Middle frontal gyrus (tissue), 1 donor: ENCODE measurements at regions not wholly inside any gene's neighbourhood (a gene's known extent, or its start where the extent isn't known, plus 50 kb on each side); places are given as distances from the start of the nearest gene placed in this dataset.

Source experiments
- DNase-seq: peaks from one replicate; pipeline ENCODE4 v3.0.0-alpha.2; 2015; ENCODE audit warnings: low spot score; ENCODE audit errors: extremely low spot score

DNA sequence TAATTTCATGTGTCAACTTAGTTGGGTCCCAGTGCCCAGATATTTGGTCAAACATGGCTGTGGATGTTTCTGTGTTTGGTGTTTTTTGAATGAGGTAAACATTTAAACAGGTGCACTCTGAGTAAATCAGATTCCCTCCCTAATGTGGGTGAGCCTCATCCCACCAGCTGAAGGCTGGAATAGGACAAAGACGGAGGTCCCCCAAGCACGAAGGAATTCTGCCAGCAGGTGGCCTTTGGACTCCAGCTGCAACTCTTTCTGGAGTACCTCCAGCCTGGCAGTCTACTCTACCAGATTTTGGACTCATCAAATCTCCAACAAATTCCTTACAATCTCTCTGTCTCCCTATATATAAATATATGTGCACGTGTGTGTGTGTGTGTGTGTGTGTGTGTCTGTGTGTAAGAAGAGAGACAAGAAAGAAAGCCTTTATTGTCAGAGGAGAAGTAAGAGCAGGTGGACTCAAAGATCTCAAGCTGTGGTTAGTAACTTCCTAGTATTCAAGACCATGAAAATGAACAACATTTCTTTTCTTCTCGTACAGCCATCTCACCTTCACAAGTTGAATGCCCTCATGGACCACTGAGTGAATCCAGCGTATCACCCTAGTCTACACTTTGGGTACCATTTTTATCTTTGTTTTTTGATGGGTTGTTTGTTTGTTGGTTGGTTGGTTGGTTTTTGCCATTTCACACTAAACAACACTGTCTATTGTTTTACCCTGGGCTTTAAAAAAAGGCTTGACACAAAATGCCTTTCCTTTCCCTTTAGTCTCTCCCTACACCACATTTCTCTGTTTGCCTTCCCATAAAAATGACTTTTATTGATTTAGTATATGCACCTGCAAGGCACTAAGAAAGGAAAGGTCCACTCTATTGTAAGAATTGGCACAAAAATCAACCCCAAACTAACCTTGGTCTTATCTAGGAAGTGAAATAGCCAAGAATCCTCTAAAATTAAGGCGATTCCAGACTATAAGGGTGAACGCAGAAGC is 118.7 kb downstream of the TENT4A start:
- DNase-seq: no peak

DNA sequence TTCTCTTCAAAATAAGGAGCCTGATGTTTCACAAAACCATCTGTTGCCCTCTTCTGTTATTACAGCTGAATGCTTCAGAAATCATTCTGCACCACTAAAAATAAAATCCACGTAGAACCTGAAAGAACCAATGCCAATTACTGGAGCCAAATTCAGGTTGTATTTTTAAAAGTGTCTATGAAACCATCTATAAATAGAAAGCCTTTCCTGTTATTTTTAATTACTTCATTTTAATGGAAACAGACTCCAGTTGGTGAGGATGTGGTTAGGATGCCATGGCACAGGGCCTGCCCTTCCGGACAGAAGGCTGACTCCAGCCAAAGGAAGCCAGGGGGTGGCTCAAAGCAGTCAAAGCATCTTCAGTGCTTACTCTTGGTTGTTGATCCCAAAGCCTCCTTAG is 119.8 kb downstream of the TENT4A start:
- no peak for DNase-seq

DNA sequence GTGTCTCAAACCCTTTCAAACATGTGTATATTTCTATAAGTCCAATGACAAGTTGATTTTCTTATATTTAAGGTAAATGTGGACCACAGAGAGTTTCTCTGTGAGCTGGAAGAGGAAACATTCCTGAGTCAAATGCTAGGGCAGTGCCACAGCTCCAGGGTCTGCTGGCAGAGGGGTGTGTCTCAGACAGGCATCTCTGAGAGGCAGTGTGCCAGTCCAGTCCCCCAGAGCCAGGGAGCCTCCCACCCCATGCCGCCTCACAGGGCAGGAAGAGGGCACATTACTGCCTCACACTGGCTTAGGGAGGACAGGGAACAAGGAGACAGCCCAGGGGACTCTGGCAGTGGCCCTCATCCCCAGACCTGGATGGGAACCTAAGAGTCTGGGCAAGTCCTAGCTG is 120.2 kb downstream of the TENT4A start:
- DNase-seq: no peak

DNA sequence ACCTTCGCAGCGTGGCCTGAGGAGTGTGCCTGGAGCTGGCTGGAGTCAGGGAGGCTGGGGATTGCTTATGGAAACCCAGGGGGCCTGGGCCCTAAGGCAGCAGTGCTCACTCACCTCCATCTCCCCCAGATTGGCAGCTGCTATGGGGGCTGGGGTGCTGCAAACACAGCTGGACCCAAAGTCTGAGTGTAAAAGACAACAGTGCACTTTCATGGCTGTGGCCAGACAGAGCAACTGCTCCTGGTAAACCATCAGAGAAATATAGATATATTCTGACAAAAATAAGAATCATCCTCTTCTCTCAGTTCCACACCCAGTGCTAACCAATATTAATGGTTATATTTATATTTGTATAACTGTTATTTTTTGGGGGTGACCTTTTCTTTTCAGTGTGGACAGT is 123.9 kb downstream of the TENT4A start:
- no peak for DNase-seq

DNA sequence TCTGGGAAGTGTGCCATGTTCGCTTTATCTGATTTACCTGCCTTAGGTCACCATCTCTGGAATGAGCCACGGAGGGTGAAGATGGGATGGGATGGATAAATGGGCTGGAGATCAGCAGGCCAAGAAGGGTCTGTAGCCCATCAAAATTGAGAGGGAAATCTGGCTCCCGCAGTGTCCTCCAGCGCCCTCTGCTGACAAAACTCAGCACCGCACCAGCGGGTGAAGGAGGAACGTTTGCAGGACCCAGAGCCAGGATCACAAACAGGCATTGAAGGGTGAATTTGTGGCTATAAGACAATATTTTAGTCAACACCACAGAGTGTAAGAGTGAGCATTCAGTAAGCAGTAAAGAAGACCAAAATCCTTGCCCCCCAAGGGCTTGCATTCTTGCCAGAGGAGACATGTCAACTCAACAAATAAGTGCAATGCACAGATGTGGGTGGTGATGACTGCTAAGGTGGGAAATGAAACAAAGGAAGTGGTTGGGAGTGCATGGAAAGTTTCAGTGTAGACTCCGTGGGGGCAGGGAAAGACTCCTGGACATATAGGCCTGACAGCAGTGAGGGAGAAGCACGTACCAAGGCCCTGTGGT is 124.4 kb downstream of the TENT4A start:
- DNase-seq: no peak

DNA sequence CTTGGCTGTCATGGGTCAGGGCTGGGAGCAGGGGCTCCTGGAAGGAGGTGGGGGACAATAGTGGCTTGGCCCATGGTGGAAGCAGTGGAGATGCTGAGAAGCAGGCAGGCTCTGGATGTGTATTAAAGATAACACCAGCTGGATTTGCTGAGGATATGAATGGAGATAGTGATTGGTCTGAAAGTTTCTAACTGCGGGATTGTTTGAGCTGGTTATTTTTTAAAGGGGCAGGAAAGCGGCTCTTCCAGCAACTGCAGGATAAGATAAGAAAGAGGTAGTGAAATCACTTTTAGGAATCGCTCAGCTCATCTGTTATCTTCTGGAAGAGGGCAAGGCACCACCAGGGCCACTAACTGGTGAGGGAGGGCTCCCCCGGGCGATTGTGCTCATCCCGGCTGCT is 125.5 kb downstream of the TENT4A start:
- no peak for DNase-seq

DNA sequence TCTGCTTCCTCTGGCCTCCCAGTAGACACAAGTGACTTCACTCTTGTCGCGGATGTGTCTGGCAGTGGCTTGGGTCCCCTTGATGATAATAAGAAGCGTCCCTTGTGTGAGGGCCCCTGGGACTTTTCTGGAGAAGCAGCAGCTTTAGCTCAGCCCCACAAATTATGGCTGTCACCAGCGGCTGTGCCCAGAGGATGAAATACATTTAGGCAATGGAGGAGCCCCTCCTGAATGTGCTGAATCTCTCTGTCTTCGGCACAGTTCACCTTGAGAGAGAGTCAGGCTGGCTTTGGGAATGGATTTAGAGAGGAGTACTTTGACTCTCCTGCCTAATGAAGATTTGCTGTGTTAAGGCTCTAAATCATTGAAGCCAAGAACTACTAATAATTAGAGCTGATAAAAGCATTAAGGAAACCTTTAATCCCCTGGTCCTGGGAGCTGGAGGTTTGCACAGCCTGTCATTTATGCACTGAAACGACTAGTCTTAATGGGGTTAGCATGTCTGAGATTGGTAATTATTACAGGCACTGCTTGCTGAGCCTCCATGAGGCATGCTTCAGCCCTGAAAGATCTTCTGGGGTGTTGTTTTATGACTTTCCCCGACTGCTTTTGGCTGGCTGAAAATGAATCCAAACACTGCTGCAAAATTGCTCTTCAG is 127.0 kb downstream of the TENT4A start:
- DNase-seq: no peak

DNA sequence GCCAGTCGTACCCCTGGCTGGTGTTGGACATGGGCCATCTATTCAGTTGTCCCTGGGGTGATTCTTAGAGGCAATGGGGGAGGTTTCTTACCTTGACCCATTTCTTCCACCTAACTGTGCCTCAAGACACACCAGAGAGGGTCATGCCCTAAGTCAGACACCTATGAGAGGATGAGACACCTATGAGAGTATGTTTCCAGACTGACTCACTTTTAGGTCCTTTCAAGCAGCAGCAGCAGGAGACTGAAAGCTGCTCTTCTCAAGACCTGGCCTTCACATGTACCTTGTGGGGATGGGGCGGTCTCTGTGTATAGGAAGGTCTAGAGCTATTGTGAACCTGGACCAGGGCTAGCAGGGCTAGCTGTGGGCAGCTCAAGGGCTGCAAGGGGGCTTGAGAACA is 130.1 kb downstream of the TENT4A start:
- no peak for DNase-seq

DNA sequence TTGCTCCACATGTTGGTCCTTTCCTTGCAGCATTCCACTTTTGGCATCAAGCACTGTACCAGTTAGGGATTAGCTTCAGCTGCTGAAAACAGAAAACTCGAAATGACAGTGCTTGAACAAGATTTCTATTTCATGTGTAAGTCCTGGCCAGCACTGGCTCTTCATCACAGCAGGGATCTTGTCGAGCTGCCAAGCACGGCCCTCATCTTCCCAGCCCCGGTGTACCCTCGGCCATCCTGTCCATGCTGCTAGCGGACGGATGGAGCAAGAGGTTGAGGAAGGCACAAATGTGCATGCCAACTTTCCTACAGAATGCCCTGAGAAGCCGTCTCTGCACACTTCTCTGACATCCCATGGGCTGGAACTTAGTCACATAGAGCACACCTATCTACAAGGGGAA is 130.6 kb downstream of the TENT4A start:
- DNase-seq: no peak

DNA sequence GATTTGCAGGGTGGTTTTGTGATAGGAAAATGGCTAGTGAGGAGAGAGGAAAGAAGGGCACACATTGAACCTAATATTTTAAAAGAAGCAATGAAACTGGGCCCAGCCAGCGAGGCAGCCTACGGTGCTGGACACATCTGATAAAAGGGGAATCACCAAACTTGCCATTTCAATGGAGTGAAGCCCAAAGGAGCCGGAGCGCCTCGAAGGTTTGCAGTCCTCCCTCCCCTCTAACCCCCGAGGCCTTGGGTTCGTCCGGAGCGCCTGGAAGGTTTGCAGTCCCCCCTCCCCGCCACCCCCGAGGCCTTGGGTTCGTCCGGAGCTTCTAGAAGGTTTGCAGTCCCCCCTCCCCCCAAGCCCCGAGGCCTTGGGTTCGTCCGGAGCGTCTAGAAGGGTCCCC is 132.6 kb downstream of the TENT4A start:
- DNase-seq: no peak

DNA sequence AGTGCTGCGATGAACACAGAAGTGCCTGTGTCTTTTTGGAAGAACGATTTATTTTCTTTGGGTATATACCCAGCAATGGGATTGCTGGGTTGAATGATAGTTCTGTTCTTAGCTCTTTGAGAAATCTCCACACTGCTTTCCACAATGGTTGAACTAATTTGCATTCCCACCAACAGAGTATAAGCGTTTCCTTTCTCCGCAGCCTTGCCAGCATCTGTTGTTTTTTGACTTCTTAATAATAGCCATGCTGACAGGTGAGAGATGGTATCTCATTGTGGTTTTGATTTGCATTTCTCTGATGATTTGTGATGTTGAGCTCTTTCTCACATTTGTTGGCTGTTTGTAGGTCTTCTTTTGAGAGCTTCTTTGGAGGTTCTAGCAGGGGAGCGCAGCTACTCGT is 134.6 kb downstream of the TENT4A start:
- DNase-seq: no peak

DNA sequence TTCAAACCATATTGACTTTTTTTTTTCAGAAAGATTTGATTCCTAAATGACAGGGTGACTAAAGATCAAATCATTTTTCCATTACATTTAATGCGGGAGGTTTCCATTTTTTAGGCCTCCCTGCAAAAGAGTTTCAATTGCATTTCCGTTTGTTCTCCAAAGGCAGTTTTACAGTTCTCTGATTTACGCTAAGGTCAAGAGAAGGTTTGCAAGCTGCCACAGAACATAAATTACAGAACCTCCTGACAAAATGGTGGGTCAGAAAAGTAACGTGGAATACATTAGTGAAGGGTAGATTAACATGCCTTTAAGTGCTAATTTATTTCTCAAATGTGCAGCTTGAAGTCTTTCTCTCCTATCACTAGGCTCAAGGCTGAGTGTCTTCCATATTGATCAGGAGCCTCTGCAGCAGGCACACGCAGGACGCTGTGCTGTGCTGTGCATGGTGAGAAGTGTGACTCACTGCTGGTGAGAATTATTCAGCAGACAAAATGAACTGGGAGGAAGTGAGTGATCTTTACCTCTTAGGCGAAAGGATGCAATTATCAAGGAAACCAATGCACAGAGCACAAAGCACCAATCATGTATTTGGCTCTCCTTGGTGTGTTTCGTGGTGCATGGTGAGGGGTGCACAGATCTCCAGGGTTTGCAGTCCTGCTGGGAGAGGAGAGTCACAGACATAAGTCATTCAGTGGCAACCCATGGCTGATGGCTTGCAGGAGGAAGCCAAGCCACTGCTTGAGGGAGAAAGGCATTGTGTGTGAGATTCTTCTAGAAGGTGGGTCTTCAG is 136.3 kb downstream of the TENT4A start:
- peak; percentile 43 for DNase-seq

DNA sequence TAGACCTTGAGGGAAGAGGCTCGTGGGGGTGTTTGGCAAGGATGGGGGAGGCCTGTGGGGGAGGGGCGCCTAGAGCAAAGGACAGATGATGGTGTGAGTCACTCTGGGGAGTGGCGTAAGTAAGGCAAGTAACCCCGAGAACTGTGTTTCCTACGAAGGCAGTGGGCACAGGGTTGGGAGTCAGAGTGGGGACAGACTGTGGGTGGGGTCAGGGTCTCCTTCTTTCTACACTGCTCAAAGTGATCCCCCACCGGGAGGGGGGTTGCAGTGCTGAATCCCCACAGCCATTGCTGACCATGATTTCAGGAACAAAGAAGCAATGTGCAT is 136.8 kb downstream of the TENT4A start:
- no peak for DNase-seq

DNA sequence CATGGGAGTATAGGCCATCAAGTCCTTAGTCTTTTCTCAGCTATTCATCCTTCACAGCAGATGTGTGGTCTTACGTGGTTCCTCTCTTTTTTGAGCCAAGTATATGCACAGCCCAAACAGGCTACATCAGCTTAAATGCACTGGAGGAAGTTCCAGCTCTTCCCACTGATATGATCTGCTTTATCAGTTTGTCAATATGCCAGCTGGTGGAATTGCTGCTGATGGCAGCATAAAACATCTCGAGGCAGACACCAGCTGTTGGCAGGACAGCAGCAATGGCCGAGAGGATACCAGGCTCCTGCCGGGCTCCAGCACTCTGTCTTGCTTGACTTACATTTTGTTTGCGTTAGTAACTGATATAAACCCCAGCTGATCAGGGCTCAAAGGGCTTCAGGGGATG is 143.4 kb downstream of the TENT4A start:
- no peak for DNase-seq

DNA sequence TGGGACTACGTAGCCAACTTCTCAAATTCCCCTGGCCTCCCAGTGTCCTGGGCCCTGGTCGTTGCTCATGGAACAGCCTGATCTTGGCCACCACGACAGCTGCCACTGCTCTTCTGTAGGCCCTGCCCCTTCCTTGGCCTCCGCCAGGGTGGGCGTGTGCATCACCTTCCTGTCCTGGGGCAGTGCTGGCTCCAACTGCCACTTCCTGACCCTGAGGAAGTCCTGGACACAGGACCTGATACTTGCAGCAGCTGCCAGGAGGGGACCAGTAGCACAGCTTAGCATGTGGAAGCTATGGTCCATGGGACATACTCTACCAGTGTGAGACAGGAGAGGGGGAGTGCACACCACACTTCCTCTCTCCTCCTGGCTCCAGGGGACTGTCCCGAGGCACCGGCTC is 145.2 kb downstream of the TENT4A start:
- DNase-seq: no peak

DNA sequence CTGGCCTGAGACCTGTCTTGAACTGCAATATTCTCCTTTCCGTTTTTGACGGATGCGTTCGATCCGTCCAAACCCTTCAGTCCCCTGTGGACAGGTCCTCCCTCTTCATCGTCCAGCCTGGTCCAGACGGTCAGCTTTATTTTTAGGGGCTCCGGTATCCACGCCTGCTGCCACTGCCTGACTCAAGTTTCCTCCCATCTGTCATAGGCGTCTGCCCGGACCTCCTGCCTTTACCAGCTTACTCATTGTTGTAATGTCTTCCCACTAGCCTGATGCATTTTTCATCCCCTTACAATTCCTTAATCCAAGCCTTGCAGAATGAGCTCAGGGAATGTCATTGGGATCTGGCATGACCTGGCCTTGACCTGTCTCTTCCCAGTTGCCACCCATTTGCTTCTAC is 145.8 kb downstream of the TENT4A start:
- no peak for DNase-seq

DNA sequence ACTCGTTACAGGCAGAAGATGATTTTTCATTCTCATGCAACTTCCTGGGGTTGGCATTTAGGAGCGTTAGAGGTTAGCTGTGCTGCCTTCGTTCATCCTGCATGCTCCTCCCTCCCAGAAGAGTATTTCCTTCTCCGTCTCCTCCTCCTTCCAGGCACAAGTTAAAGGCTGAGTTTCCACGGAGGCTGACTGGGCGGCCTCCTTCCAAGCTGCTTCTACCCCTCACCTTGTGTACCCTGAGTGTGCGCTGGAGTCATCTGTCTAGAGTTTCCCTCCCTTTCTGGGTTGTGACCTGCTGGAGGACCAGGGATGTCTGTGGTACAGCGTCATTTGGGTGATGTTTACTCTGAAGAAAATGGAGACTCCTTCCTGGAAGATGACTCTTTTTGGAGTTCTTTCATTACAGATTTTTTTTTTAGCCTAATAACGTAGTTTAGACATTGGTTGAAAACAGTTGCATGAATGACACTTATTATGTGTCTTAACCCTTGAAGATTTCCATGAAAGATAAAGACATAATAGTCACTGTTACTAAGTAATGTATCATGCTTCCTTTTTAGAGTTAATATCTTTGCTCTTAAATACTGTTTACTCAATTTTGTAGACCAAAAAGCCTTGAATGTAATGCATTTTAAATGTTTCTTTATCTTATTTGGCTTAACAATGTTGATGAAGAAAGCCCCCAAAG is 146.9 kb downstream of the TENT4A start:
- no peak for DNase-seq

DNA sequence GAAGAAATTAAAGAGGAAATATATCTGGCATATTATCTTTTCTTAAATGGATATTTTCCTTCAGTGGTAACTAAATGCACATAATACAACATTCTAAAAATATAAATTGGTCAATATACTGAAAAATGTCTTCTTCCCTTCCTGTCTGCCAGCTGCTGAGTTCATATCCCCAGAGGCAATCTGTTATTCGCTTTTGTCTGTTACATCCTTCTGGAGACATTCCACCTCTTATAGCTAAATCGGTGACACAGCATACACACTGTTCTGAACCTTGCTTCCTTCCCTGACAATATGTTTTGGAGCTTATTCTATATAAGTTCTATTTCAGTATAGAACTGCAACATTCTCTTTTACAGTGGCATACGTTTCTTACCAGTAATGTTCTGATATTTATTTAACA is 147.8 kb downstream of the TENT4A start:
- DNase-seq: no peak

DNA sequence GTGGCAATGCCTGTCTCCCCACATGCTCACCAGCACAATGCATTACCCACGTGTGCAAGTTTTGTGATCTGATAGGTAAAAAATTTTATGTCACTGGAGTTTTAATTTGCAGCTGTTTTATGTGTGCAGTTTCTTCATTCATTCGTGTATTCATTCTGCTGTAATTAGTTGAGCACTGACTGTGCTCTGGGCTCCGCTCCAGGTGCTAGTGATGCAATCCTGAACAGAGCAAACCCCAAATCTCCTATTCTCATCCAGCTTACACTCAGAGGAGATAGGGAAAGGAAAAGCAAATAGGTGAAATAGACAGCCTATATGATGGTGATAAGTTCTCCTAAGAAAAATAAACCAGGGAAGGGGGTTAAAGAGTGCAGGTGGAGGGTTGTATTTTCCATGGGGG is 148.4 kb downstream of the TENT4A start:
- DNase-seq: no peak

DNA sequence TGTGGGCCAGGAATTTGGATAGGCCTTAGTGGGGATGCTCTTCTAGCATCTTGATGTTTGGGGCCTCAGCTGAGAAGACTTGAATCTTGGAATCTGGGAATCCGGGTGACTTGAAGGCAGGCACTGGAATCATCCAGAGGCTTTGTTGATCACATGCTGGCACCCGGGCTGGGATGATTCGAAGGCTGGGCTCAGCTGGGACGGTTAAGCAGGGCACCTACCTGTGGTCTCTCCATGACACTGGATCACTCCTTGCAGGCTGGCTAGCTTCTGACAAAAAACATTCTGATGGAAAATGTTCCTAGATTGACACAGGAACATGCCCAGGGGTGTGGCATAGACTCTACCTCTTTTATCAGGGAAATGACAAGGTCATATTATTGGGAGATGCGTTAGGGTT is 149.1 kb downstream of the TENT4A start:
- no peak for DNase-seq

DNA sequence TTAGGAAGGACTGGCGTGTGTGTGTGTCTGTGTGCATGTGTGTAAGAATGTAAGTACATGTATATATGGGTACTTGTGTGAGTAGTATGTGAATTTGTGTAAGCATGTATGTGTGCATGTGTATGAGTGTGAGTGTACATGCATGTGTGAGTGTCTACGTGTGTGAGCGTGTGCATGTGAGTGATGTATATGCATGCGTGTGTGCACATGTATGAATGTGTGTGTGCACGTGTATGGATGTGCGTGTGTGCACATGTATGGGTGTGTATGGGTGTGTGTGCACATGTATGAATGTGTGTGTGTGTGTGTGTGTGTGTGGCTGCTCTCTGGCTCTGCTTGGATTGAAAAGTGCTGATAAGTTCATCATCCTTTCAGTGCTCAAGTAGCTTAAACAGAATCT is 154.5 kb downstream of the TENT4A start:
- DNase-seq: no peak
